D721Med (cell line): ENCODE measurements at regions not wholly inside any gene's neighbourhood (a gene's known extent, or its start where the extent isn't known, plus 50 kb on each side); places are given as distances from the start of the nearest gene placed in this dataset.
A peak's percentile ranks its signal among the peaks of the same experiment; 100 is the strongest.

Experiments used
- DNase-seq: peaks from one replicate; pipeline ENCODE4 v3.0.0; 2011; ENCODE audit warnings: low spot score; ENCODE audit not compliant: insufficient read length
- FAIRE-seq: peaks from 2 replicates; lab custom pipeline; 2011; peaks lifted over from hg19 to GRCh38; lab: Jason Lieb, UNC
- CTCF ChIP-seq: IDR thresholded peaks from 2 replicates; pipeline ENCODE4 v1.5.1; 2012; ENCODE audit warnings: mild to moderate bottlenecking, control low read depth; ENCODE audit not compliant: insufficient read depth; ENCODE audit errors: missing control alignments

GRCh38 chr13:81304121-81304659, 963.3 kb upstream of the SPRY2 start:
- DNase-seq (no peak), FAIRE-seq (no peak)
- TF ChIP-seq CTCF = no peak

- DNase-seq (no peak), FAIRE-seq (no peak)
- TF ChIP-seq CTCF = no peak
Measured at GRCh38 chr13:81302677-81303076, 961.8 kb upstream of the SPRY2 start.

GRCh38 chr13:81302125-81302524, 961.2 kb upstream of the SPRY2 start:
- FAIRE-seq (no peak), DNase-seq (no peak)
- TF ChIP-seq CTCF = no peak

- TF ChIP-seq CTCF = no peak
- FAIRE-seq (peak; percentile 16), DNase-seq (no peak)
Measured at GRCh38 chr13:81295177-81295576, 954.3 kb upstream of the SPRY2 start.

- DNase-seq = no peak
- no peak for FAIRE-seq
- no peak for TF ChIP-seq CTCF
Measured at GRCh38 chr13:81293594-81294164, 952.8 kb upstream of the SPRY2 start.

GRCh38 chr13:81283561-81283960, 942.6 kb upstream of the SPRY2 start:
- TF ChIP-seq CTCF = no peak
- DNase-seq = no peak
- FAIRE-seq = no peak

GRCh38 chr13:81283062-81283461, 942.1 kb upstream of the SPRY2 start:
- no peak for DNase-seq
- no peak for TF ChIP-seq CTCF
- FAIRE-seq = no peak
